Glutamatergic neuron (in vitro differentiated cells): ENCODE measurements at regions not wholly inside any gene's neighbourhood (a gene's known extent, or its start where the extent isn't known, plus 50 kb on each side); places are given as distances from the start of the nearest gene placed in this dataset.

Experiments
- DNase-seq: peaks from one replicate; pipeline ENCODE4 v3.0.0; 2022
- H3K27ac Mint-ChIP-seq: one replicate; pipeline ENCODE4 v1.8.0; 2020; ENCODE audit warnings: mild to moderate bottlenecking, mixed read lengths, inconsistent platforms; ENCODE audit not compliant: unreplicated experiment
- H3K27me3 Mint-ChIP-seq: one replicate; pipeline ENCODE4 v1.8.0; 2020; ENCODE audit warnings: mild to moderate bottlenecking, moderate library complexity, mixed read lengths, inconsistent platforms; ENCODE audit not compliant: unreplicated experiment
- H3K36me3 Mint-ChIP-seq: one replicate; pipeline ENCODE4 v1.8.0; 2020; ENCODE audit warnings: mild to moderate bottlenecking, mixed read lengths, inconsistent platforms; ENCODE audit not compliant: unreplicated experiment
- H3K4me1 Mint-ChIP-seq: one replicate; pipeline ENCODE4 v1.8.0; 2020; ENCODE audit warnings: mild to moderate bottlenecking, low read depth, mixed read lengths, inconsistent platforms; ENCODE audit not compliant: unreplicated experiment
- H3K4me3 Mint-ChIP-seq: one replicate; pipeline ENCODE4 v1.8.0; 2020; ENCODE audit warnings: mild to moderate bottlenecking, mixed read lengths, inconsistent platforms; ENCODE audit not compliant: unreplicated experiment
- H3K9me3 Mint-ChIP-seq: one replicate; pipeline ENCODE4 v1.8.0; 2020; ENCODE audit warnings: mild to moderate bottlenecking, moderate library complexity, mixed read lengths, inconsistent platforms; ENCODE audit not compliant: unreplicated experiment
- TF ChIP-seq, protein P1 (sequence below): fragments of 200-600 bp; sonication (generic); IDR thresholded peaks from one replicate; pipeline ENCODE4 v1.5.0; 2021; ENCODE audit not compliant: partially characterized antibody, unreplicated experiment

DNA sequence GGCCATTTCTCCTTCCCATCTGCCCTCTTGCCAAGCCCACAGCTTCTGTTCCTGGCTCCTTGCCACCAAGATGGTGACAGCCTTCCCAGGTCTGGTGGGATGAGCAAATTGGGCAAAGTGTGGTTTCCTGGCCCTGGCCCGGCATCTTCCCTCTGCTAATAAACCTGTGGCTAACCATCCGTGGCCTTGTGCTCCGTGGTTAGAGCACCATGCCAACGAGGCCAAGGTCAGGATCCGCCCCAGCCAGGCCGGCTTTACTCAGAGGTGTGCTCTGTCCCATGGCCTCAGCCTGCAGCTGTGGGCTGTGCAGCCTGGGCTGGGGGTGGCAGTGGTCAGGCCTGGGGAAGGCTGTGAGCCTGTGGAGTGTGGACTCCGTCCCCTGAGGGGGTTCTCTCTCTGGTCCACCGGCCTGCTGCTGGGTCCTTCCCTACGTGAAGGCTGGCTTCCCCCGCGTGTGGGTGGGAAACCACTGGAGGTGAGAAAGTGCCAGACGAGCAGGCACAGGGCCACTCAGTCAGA lies 117.4 kb downstream of the VEGFA start:
- no peak for DNase-seq
- Mint-ChIP-seq H3K4me1 (peaks cover 6% of the 10 kb centered on the region), H3K4me3 (no peak overlapping the region), H3K9me3 (no peaks in the 10 kb centered on the region), H3K36me3 (no peaks in the 10 kb centered on the region), H3K27me3 (peaks cover 17% of the 10 kb centered on the region), H3K27ac (no peak overlapping the region)
- TF ChIP-seq, protein P1, sequence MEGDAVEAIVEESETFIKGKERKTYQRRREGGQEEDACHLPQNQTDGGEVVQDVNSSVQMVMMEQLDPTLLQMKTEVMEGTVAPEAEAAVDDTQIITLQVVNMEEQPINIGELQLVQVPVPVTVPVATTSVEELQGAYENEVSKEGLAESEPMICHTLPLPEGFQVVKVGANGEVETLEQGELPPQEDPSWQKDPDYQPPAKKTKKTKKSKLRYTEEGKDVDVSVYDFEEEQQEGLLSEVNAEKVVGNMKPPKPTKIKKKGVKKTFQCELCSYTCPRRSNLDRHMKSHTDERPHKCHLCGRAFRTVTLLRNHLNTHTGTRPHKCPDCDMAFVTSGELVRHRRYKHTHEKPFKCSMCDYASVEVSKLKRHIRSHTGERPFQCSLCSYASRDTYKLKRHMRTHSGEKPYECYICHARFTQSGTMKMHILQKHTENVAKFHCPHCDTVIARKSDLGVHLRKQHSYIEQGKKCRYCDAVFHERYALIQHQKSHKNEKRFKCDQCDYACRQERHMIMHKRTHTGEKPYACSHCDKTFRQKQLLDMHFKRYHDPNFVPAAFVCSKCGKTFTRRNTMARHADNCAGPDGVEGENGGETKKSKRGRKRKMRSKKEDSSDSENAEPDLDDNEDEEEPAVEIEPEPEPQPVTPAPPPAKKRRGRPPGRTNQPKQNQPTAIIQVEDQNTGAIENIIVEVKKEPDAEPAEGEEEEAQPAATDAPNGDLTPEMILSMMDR = no peak

DNA sequence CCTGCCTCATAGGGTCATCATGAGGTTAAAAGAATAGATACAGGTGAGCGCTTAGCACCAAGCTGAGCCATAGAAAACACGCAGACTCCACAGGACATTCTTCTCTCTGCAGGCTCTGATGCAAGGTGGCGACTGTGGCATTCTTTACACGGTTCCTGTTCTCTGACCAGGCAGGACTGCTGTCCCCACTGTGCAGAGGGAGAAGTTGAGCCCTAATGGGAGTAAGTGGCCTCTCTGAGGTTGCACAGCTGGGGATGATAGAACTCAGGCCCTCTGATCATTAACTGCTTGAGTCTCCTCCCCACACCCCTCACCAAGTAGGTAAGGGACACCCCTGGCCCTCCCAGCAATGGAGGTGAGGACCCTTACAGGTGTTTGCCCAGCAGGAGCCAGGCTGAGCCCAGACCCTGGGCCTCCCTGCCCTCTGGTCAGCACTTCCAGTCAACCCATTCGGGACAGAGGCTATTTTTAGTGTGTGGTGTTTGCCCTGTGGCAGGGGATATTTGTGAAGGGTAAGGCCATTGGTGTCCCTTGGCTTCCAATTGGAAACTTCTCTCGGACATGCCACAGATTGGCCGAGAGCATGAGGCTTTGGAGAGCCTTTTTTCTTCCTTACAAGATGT lies 116.8 kb downstream of the VEGFA start:
- no peak overlapping the region for H3K27ac Mint-ChIP-seq

DNA sequence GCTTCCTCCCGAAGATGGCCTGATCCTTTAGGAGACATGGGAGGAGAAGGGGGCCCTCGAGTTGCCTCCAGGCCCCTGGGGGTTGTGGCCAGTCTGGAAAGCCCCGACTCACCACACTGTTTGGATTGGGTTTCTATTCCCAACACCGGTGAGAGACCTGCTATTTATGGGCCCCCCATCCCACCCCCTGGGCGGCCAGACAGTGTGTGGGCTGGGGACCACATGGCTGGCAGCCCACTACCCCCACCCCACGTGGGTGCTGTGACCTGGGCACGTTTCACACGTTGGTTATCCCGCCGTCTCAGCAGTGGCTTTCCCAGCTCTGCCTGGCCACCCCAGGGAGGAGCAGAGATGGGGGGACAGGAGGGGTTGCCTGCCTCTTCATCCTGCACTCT lies 116.1 kb downstream of the VEGFA start:
- TF ChIP-seq, protein P1 = no peak
- Mint-ChIP-seq H3K36me3 (no peaks in the 10 kb centered on the region), H3K4me1 (peaks cover 7% of the 10 kb centered on the region), H3K9me3 (no peaks in the 10 kb centered on the region), H3K27me3 (peaks cover 13% of the 10 kb centered on the region), H3K4me3 (no peak overlapping the region), H3K27ac (no peak overlapping the region)
- no peak for DNase-seq

More for the DNA sequence above, 116.8 kb downstream of the VEGFA start:
- Mint-ChIP-seq H3K36me3 (no peaks in the 10 kb centered on the region), H3K9me3 (no peaks in the 10 kb centered on the region), H3K27me3 (peaks cover 15% of the 10 kb centered on the region), H3K4me1 (peaks cover 7% of the 10 kb centered on the region), H3K4me3 (no peak overlapping the region)
- no peak for DNase-seq
- TF ChIP-seq, protein P1 = no peak

DNA sequence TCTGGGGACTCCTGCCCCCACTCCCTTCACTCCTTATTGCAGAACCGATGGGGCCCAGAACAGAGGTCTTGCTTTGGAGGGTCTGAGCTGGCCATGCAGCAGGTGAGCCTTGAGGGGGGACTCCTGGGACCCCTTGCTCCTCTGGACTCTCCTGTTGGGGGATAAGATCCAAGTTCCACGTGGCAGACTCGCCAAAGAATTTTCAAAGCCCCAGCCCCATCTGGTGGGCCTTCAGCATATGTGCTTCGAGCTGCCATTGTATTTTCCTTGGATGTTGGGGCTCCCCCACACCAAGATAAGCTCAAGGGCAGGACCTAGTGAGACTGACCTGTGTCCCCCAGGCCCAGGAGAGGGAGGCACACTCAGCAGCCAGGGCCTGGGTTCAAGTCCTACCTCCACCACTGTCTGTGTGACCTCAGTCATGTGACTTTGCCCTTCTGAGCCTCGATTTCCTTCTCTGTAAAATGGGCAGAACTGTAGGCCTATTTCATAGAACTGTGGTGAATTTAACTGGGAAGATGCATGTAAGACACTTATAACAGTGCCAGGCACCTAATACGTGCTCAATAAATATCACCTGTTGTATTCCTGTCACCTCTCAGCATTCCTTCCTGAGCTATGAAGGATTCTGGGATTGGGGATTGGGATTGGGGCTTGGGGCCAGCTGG lies 115.5 kb downstream of the VEGFA start:
- no peak overlapping the region for H3K27ac Mint-ChIP-seq
- H3K4me3 Mint-ChIP-seq = no peak overlapping the region
- H3K9me3 Mint-ChIP-seq = no peaks in the 10 kb centered on the region
- TF ChIP-seq, protein P1 = no peak
- DNase-seq = no peak
- no peaks in the 10 kb centered on the region for H3K36me3 Mint-ChIP-seq
- peaks cover 5% of the 10 kb centered on the region for H3K4me1 Mint-ChIP-seq
- peaks cover 11% of the 10 kb centered on the region for H3K27me3 Mint-ChIP-seq

DNA sequence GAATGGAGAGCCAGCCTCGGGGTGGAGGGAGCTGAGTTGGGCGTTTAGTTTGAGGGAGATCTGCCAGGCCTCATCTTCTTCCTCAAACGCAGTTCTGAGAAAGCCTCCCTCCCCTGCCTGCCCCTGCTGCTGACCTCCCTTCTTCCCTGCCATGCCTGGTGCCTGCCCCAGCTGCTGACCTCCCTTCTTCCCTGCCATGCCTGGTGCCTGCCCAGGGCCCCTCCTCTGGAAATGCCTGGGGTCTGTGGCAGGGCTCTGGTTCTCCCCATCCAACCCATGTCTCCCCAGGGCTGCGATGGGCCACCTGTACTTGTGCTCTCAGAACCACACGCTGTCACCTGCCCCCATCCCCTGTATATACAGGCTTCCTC lies 114.6 kb downstream of the VEGFA start:
- TF ChIP-seq, protein P1 = no peak
- Mint-ChIP-seq H3K9me3 (no peaks in the 10 kb centered on the region), H3K4me1 (peaks cover 3% of the 10 kb centered on the region), H3K27ac (no peak overlapping the region), H3K27me3 (peaks cover 13% of the 10 kb centered on the region), H3K4me3 (no peak overlapping the region), H3K36me3 (no peaks in the 10 kb centered on the region)
- DNase-seq = no peak
